Upper lobe of left lung (tissue), 6 donors: ENCODE measurements at regions not wholly inside any gene's neighbourhood (a gene's known extent, or its start where the extent isn't known, plus 50 kb on each side); places are given as distances from the start of the nearest gene placed in this dataset.
"Not testable (repeated sequence)": the region's sequence is repeated elsewhere in the genome, so short reads cannot be mapped to it uniquely, and the experiment has no call there.

Experiments used
- ATAC-seq, 2 donors: fragments of 200-7000 bp; cut with Tn5 transposase; one replicate each; pipeline ENCODE4 v1.9.1; 2022; ENCODE audit warnings: mild to moderate bottlenecking in 2 of 2, moderate library complexity in 2 of 2; ENCODE audit not compliant: low FRiP score in 2 of 2
- DNase-seq, 2 donors: peaks; one replicate each; pipeline ENCODE4 v3.0.0-alpha.2; 2019 to 2020
- H3K27ac ChIP-seq, 4 donors: fragments of 200-600 bp; sonication (generic); one replicate each; pipeline ENCODE4 v1.5.1; 2016 to 2019
- H3K27me3 ChIP-seq, 4 donors: fragments of 200-600 bp; sonication (generic); one replicate each; pipeline ENCODE4 v1.5.1; 2017 to 2019
- H3K36me3 ChIP-seq, 4 donors: fragments of 200-600 bp; sonication (generic); one replicate each; pipeline ENCODE4 v1.5.1; 2016 to 2019
- H3K4me1 ChIP-seq, 4 donors: fragments of 200-600 bp; sonication (generic); one replicate each; pipeline ENCODE4 v1.5.1; 2018 to 2019
- H3K4me3 ChIP-seq, 4 donors: fragments of 200-600 bp; sonication (generic); one replicate each; pipeline ENCODE4 v1.5.1; 2017 to 2019; ENCODE audit warnings: mild to moderate bottlenecking in 2 of 4, moderate library complexity in 1 of 4
- H3K9me3 ChIP-seq, 4 donors: fragments of 200-600 bp; sonication (generic); one replicate each; pipeline ENCODE4 v1.5.1; 2018 to 2019
- WGBS, 2 donors: methylation state at CpG; one replicate each; pipeline ENCODE4 v1.1.5; 2017 to 2018; 5-methylcytosine and 5-hydroxymethylcytosine counted together
- donor health status: DM: no; HTN: no; CAD: no; lungs with moderate emphysema.
- donor health status: DM: no; HTN: yes; CAD: no; lungs with severe emphysema.

DNA sequence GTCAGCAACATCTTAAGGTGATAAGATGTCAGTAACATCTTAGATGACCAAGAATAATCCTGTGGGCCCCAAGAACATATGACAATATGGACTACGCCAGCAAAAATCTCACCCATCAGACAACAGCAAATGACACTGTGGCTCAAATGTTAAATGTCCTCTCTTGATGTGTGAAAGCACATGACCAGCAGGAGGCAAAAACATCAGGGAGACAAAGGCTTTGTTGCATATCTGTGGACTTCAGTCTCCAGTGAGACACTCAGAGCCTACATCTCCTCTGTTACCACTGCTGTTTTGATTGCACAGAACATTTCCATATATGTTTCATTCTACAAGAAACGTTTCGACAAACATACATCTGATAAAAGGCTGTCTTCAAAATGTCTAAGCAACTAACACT is 103.5 kb downstream of the POTEG start:
- H3K4me3 ChIP-seq, DNase-seq, H3K36me3 ChIP-seq, H3K27ac ChIP-seq, H3K4me1 ChIP-seq, H3K27me3 ChIP-seq, ATAC-seq, H3K9me3 ChIP-seq: not testable (repeated sequence)
- no CpG with 5 or more reads among the region's 3 CpGs for WGBS, 2 donors

DNA sequence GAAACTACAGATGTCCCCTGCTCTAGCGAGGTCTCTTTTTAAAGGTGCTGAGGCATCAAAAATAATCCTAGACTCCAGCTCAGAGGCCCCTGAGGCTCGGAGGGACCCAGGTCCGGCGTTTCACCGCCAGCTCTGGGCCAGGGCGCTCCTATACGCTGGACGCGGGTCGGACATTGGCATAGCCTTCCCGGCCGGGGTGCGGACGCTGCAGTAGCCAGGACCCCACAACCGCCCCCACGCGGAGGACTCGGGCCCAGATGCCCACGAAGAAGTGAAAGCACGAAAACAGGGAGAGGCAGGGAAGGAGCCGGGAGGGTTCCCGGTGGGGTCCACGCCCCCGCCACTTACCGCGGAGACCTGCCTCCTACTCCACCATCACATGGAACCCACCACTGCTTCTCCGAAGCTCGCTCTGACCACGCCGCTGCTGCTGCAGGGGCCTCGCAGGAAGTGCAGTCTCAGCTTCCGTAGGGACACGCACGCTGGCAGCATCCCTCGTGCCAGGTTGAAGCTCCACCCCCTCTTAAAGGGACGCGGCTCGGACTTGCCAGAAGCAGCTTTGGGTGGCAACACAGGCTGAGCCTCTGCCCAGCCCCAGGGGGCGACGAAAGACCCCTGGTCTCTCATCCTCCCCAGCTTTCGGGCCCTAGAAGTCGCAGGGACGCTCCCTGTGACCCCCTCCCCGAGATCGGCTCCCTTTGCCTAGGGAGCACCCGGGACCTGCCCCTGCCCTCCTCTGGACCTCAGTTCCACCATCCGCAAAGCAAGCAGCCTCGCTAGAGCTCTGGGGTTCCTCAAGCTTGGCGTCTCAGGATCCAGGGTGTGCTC is 96.7 kb downstream of the POTEG start:
- ATAC-seq = peak; percentile 79 to 94
- WGBS, 2 donors = no CpG with 5 or more reads among the region's 49 CpGs

DNA sequence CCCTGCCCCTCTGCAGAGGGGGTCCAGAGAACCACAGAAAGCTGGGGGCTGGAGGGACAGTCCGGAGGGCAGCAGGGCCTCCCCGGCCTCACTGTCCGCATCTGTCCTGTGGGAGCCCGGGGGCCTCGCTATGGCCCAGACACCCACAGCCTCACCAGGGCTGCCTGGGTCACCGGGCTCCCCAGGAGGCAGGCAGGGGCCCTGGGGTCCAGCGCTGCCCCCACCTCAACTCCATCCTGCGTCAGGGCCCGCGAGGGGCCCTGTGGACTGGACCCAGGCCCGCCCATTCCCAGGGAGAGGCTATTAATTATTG is 96.1 kb downstream of the POTEG start:
- not testable (repeated sequence) for H3K36me3 ChIP-seq, H3K4me3 ChIP-seq, H3K9me3 ChIP-seq, H3K27ac ChIP-seq, DNase-seq, H3K4me1 ChIP-seq, H3K27me3 ChIP-seq
- ATAC-seq = peak; percentile 25 to 74
- no CpG with 5 or more reads among the region's 11 CpGs for WGBS, 2 donors

More for the DNA sequence above, 96.7 kb downstream of the POTEG start:
- not testable (repeated sequence) for H3K27ac ChIP-seq, DNase-seq, H3K27me3 ChIP-seq, H3K4me3 ChIP-seq, H3K36me3 ChIP-seq, H3K9me3 ChIP-seq, H3K4me1 ChIP-seq

DNA sequence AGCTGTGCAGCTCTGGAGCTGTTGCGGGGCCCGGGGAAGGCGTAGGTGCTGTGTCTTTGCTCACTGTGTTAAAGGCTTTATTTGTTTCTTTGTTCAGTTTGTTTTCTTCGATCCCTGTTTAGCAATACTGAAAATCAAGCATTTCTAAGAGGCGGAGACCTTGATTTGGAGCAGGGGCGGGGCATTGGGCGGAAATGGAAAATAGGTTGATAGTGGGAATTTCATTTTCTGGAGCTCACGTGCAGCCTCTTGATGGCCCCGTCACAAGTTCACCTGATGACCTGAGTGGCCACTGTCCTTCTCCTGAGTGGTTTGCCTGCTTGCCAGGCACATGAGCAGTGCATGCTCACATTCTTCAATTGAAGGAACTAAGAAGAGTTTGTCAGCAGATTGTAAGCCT is 93.2 kb downstream of the POTEG start:
- not testable (repeated sequence) for H3K36me3 ChIP-seq, DNase-seq, H3K4me1 ChIP-seq, H3K27me3 ChIP-seq, ATAC-seq, H3K9me3 ChIP-seq, H3K27ac ChIP-seq, H3K4me3 ChIP-seq
- 72 to 74% methylated on average over 9 of the region's 9 CpGs for WGBS, 2 donors

DNA sequence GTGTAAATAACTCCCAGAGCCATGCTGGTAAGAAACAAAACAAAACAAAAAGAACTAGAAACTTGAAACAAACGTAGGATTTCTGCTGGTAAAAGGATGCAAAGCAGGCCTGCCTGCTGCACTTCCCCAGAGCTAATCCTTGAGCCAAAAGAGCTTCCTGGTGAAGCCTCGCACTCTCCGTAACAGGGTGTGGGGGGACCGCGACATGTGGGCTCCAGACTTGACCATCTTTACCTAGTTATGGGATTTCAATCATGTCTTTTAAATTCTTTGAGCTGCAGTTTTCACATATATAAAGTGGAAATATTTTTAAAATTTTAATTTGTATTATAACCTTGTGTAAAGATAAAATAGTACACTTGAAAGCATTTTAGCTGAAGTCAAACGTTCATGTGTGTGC is 92.5 kb downstream of the POTEG start:
- not testable (repeated sequence) for H3K4me1 ChIP-seq, H3K9me3 ChIP-seq, H3K36me3 ChIP-seq, H3K27me3 ChIP-seq, H3K27ac ChIP-seq, H3K4me3 ChIP-seq, ATAC-seq, DNase-seq
- WGBS, 2 donors = 84 to 92% methylated on average over 4 of the region's 6 CpGs

DNA sequence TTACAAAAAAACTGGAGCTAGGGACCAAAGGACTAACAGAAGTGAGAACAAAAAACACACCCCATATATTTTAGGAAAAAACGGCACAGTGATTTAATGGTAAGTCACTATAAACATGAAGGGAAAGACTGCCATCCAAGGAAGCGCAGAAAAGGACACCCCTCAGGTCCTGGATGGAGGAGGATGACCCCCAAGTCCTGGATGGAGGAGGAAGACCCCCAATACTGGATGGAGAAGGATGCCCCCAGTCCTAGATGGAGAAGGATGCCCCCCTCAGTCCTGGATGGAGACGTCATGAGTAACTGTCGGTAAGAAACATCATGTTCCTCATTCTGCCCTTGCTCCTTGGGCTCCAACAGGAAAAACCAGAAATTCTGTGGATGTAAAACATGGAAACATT is 89.9 kb downstream of the POTEG start:
- H3K27ac ChIP-seq, H3K4me1 ChIP-seq, H3K9me3 ChIP-seq, DNase-seq, H3K36me3 ChIP-seq, H3K27me3 ChIP-seq, H3K4me3 ChIP-seq: not testable (repeated sequence)
- ATAC-seq = peak; percentile 38 to 47
- WGBS, 2 donors = 52 to 66% methylated on average over 4 of the region's 4 CpGs

DNA sequence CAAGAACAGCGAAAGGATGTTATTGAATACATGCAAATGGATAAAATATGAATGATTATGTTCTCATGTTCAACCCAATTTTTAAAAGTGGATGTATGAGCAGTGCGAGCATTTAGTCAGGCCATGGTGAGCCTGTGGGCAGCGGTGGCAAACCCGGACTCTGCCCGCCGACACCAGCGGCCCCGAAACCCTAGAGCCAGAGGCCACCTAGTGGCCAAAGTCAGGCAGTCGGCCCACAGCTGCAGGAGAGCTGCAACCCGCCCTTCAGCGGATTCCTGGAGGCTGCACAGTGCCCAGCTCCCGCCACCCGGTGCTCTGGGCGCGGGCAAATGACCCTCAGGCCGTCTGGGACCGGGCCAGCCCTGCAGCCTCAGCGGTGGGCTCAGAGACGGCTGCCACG is 89.5 kb downstream of the POTEG start:
- H3K9me3 ChIP-seq, DNase-seq, H3K4me1 ChIP-seq, H3K27me3 ChIP-seq, H3K27ac ChIP-seq, H3K4me3 ChIP-seq, H3K36me3 ChIP-seq: not testable (repeated sequence)
- ATAC-seq = peak; percentile 65 to 86
- WGBS, 2 donors = 63 to 67% methylated on average over 2 to 4 of the region's 20 CpGs

DNA sequence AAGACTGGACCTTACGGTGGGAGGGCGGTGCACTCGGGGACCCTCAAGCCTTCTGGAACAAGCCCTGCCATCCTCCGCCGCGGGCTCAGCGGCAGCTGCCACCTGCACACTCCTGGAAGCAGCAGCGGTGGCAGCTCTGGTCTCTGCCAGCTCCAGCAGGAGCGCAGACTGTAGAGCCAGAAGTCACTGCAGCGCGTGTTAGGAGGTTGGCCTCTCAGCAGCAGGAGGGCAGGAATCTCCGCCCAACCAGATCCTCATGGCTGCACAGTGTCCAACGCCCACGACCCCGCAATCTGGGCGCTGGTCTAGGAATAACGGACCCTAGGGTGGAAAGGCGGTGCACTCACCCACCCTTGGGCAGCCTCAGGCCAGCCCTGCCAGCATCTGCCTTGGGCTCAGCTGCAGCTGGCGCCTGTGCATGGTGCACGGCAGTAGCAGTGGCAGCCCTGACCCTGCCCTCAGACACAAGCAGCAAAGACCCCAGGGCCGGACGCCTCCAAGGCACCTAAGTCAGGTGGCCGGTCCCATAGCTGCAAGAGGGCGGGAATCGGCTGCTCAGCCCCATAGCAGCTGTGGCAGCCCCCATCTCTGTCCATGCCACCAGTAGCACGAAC is 88.7 kb downstream of the POTEG start:
- not testable (repeated sequence) for H3K27me3 ChIP-seq, DNase-seq, H3K27ac ChIP-seq, H3K4me1 ChIP-seq, H3K36me3 ChIP-seq, H3K4me3 ChIP-seq, H3K9me3 ChIP-seq
- WGBS, 2 donors = no CpG with 5 or more reads among the region's 26 CpGs
- ATAC-seq = peak in 1 of 2 donors; percentile 30

DNA sequence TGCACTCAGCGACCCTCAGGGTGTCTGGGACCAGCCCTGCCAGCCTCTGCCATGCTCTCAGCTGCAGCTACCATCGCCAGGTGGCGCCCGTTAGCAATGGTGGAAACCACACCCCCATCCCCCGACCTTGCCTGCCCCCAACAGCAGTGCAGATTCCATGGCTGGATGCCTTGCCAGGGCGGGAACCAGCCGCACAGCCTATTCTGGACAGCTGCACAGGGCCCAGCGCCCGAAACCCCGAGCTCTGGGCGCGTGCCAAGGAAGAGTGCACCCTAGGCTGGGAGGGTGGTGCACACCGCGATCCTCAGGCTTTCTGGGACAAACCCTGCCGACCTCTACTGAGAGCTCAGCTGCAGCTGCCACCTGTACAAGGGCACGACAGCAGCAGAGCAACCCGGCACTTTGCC is 88.1 kb downstream of the POTEG start:
- not testable (repeated sequence) for H3K4me1 ChIP-seq, H3K27ac ChIP-seq, H3K9me3 ChIP-seq, H3K4me3 ChIP-seq, H3K36me3 ChIP-seq, H3K27me3 ChIP-seq
- 55% methylated on average over 9 of the region's 17 CpGs; no CpG with 5 or more reads in 1 of the 2 donors for WGBS, 2 donors
- ATAC-seq (peak; percentile 80 to 85), DNase-seq (peak in 1 of 2 donors; percentile 67)

DNA sequence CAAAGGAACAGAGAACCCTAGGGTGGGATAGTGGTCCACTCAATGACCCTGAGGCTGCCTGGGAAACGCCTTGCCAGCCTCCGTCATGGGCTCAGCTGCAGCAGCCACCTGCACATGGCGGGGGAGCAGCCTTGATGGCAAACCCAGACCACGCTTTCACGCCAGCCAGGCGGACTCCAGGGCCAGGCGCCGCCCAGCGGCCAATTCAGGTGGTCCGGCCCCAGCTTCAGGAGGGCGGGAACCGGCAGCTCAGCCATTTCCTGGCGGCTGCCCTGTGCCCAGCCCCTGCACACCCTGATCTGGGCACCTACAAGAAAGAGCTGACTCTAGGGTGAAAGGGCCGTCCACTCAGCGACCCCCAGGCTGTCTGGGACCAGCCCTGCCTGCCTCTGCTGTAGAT is 87.5 kb downstream of the POTEG start:
- WGBS, 2 donors = no CpG with 5 or more reads among the region's 15 CpGs
- H3K4me1 ChIP-seq, H3K4me3 ChIP-seq, H3K9me3 ChIP-seq, H3K36me3 ChIP-seq, H3K27ac ChIP-seq, H3K27me3 ChIP-seq, DNase-seq: not testable (repeated sequence)
- peak; percentile 46 to 68 for ATAC-seq

DNA sequence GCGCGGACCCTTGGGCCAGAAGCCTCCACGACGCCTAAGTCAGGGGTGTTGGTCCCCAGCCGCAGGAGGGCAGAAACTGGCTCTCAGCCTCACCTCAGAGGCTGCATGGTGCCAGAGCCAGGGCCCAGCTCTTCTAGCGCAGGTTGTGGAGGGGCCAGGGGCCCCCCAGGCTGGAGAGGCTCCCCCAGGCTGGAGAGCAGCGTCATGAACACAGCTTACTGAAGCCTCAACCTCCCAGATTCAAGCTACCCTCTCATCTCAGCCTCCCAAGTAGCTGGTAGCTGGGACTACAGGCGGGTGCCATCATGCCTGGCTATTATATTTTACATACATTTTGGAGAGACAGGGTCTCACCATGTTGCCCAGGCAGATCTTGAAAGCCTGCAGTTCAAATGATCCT is 87.0 kb downstream of the POTEG start:
- no CpG with 5 or more reads among the region's 8 CpGs for WGBS, 2 donors
- not testable (repeated sequence) for H3K27me3 ChIP-seq, H3K36me3 ChIP-seq, H3K27ac ChIP-seq, H3K4me1 ChIP-seq, H3K4me3 ChIP-seq, H3K9me3 ChIP-seq
- peak; percentile 13 to 81 for ATAC-seq
- DNase-seq = peak in 1 of 2 donors; percentile 59
